ENCODE measurements at regions not wholly inside any gene's neighbourhood (a gene's known extent, or its start where the extent isn't known, plus 50 kb on each side); places are given as distances from the start of the nearest gene placed in this dataset.
A peak's percentile ranks its signal among the peaks of the same experiment; 100 is the strongest.

- no peak for DNase-seq
Measured at GRCh38 chr11:19321351-19321750, 80.6 kb upstream of the E2F8 start.

GRCh38 chr11:19320827-19321226, 80.1 kb upstream of the E2F8 start:
- no peak for DNase-seq

GRCh38 chr11:19316434-19316833, 75.7 kb upstream of the E2F8 start:
- no peak for DNase-seq

- DNase-seq: no peak
Measured at GRCh38 chr11:19315511-19315910, 74.8 kb upstream of the E2F8 start.

- no peak for DNase-seq
Measured at GRCh38 chr11:19313140-19313539, 72.4 kb upstream of the E2F8 start.

- peak; percentile 12 to 70 for DNase-seq
Measured at GRCh38 chr11:19311308-19312030, 70.7 kb upstream of the E2F8 start.

GRCh38 chr11:19307498-19307897, 66.8 kb upstream of the E2F8 start:
- DNase-seq: no peak

- DNase-seq: no peak
Measured at GRCh38 chr11:19306179-19306944, 65.6 kb upstream of the E2F8 start.

- no peak for DNase-seq
Measured at GRCh38 chr11:19301361-19301760, 60.6 kb upstream of the E2F8 start.

GRCh38 chr11:19294444-19294843, 53.7 kb upstream of the E2F8 start:
- no peak for DNase-seq

GRCh38 chr11:19291064-19291463, 50.3 kb upstream of the E2F8 start:
- no peak for DNase-seq

All from inflammatory macrophage treated with lipopolysaccharide for 1 hour (primary cell).